IMR-90 (cell line): ENCODE measurements at regions not wholly inside any gene's neighbourhood (a gene's known extent, or its start where the extent isn't known, plus 50 kb on each side); places are given as distances from the start of the nearest gene placed in this dataset.

Source experiments
- BHLHE40 ChIP-seq: fragments of 150-350 bp; IDR thresholded peaks from 2 replicates; pipeline ENCODE4 v1.6.1; 2016; ENCODE audit warnings: mild to moderate bottlenecking, low read depth, low read length
- CTCF ChIP-seq: conservative IDR thresholded peaks from 2 replicates; pipeline ENCODE4 v1.5.1; 2012; ENCODE audit warnings: mild to moderate bottlenecking, low read depth, low read length, improper control_type of control experiment
- FOS ChIP-seq: fragments of 150-350 bp; IDR thresholded peaks from 2 replicates; pipeline ENCODE4 v1.6.1; 2016; ENCODE audit warnings: low read depth, low read length
- MAFK ChIP-seq: IDR thresholded peaks from 2 replicates; pipeline ENCODE4 v1.6.1; 2012; ENCODE audit warnings: low read depth, low read length, improper control_type of control experiment
- MAZ ChIP-seq: IDR thresholded peaks from 2 replicates; pipeline ENCODE4 v1.6.1; 2012; ENCODE audit warnings: low read depth, mild to moderate bottlenecking, low read length, improper control_type of control experiment, moderate library complexity, borderline replicate concordance
- NFE2L2 ChIP-seq: fragments of 150-350 bp; IDR thresholded peaks from 2 replicates; pipeline ENCODE4 v1.6.1; 2016; ENCODE audit warnings: low read depth, mild to moderate bottlenecking, low read length
- POLR2A ChIP-seq: IDR thresholded peaks from 2 replicates; pipeline ENCODE4 v1.6.1; 2012; ENCODE audit warnings: mild to moderate bottlenecking, low read depth, low read length
- RCOR1 ChIP-seq: IDR thresholded peaks from 2 replicates; pipeline ENCODE4 v1.6.1; 2012; ENCODE audit warnings: mild to moderate bottlenecking, low read length, improper control_type of control experiment; ENCODE audit not compliant: insufficient replicate concordance
- RFX5 ChIP-seq: IDR thresholded peaks from 2 replicates; pipeline ENCODE4 v1.8.0; 2012; ENCODE audit warnings: low read depth, mild to moderate bottlenecking, low read length, moderate library complexity
- SMC3 ChIP-seq: fragments of 150-350 bp; IDR thresholded peaks from 2 replicates; pipeline ENCODE4 v1.6.1; 2016; ENCODE audit warnings: low read depth, mild to moderate bottlenecking, antibody characterized with exemption, low read length, moderate library complexity
- USF2 ChIP-seq: fragments of 150-350 bp; IDR thresholded peaks from 2 replicates; pipeline ENCODE4 v1.6.1; 2017; ENCODE audit warnings: mild to moderate bottlenecking, antibody characterized with exemption, low read length, low read depth

- TF ChIP-seq CTCF (no peak), BHLHE40 (no peak), USF2 (no peak), RFX5 (no peak), NFE2L2 (no peak), MAFK (no peak), RCOR1 (no peak), MAZ (no peak), SMC3 (no peak), FOS (no peak), POLR2A (no peak)
These were observed 80.3 kb upstream of the CAMK1G start for GRCh38 chr1:209503196-209503595.
